HG03521 (cell line): ENCODE measurements at regions not wholly inside any gene's neighbourhood (a gene's known extent, or its start where the extent isn't known, plus 50 kb on each side); places are given as distances from the start of the nearest gene placed in this dataset.
"Not testable (repeated sequence)": the region's sequence is repeated elsewhere in the genome, so short reads cannot be mapped to it uniquely, and the experiment has no call there.

Source experiments
- ATAC-seq: cut with Tn5 transposase; IDR thresholded peaks from one replicate; pipeline ENCODE4 v1.9.1; 2021; ENCODE audit warnings: mild to moderate bottlenecking, moderate library complexity; ENCODE audit not compliant: unreplicated experiment

- ATAC-seq: no peak
Observed at GRCh38 chr2:90209009-90209408, 1517.5 kb downstream of the RPIA start.

GRCh38 chr2:90209806-90210205, 1518.3 kb downstream of the RPIA start:
- ATAC-seq: no peak

GRCh38 chr2:90215880-90216279, 1524.4 kb downstream of the RPIA start:
- ATAC-seq: not testable (repeated sequence)

DNA sequence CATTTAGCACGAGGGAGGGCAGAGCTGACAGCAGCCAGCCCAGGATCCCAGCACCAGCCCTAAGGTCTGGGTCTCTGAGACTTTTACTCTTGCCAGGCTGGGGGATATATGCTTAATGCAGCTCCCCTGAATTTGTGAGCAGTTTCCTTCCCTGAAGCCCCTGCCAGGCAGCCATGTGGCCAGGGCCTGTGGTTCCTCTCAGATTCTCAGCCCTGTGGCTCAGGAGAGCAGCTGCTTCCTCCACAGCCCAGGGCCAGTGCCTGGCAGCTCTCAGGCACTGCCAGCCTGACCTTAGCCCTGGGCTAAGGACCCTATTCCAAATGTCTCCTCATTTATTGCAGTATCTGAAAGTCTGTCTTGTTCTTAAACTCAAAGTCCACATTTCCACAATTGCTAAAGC, 1525.3 kb downstream of the RPIA start:
- ATAC-seq: not testable (repeated sequence)

GRCh38 chr2:90218534-90218933, 1527.1 kb downstream of the RPIA start:
- ATAC-seq: not testable (repeated sequence)

- not testable (repeated sequence) for ATAC-seq
Observed at GRCh38 chr2:90220623-90221299, 1529.3 kb downstream of the RPIA start.

- no peak for ATAC-seq
Observed at GRCh38 chr2:90221300-90221651, 1529.8 kb downstream of the RPIA start.

DNA sequence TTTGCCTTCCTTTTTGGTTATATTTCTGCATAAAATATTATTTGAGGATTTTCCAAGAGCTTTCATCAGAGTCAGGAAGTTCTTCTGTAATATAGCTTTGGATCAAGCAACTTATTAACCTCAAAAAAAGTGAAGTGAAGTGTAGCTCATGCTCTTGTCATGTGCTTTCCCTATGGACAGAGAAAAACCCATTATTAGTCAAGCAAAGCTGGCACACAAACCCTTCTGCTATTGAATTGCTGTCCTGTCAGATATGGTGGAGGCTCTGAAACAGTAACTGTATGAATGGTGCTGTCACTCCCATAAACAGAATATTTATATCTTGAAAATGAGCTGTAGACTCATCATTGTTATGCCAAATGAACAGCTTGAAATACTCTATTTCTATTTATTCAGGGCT, 1533.3 kb downstream of the RPIA start:
- ATAC-seq: not testable (repeated sequence)

DNA sequence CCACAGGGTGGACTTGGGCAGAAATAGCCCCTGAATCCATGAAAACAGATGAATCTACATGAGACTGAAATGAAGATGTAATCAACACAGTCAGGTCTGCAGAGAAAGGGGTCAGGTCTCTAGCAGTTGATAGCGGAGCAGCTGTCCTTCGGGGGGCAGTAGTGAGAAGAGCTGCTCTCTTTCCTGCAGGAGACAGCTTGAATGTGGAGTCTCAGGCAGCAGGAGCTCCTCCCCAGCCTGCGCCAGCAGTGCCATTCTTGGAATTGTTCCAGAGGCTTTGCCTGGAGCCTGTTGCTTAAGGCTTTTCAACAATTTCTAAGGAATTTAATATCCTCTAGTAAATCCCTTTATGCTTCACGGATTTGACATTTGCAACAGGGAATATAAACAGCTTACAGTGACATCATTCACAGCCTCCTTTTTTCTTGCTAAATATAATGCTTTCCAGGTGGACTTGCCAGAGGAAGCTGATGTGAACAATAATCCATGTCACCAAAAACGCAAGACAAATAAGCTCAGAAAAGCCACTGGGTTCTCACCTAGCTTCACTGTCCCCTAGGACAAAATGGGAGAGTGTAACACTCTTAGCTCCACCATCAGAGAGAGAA, 1535.1 kb downstream of the RPIA start:
- not testable (repeated sequence) for ATAC-seq

DNA sequence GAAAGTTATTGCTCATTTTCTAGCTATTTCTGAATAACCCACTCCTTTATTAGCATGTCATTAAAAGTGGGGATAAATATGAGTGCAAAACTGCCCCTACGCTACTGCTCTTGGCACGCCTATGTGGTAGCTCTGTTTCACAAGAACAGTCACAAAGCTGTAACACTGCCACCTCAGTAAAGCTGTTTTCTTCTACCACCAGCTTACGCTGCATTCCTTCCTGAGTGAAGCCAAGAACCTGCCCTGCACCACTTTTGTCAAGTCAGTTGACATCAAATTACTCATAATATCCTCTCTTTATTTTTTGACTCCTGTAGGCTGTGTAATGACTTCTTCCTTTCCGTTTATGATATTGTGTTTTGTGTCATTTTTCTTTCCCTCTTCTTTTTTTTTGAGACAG, 1539.7 kb downstream of the RPIA start:
- not testable (repeated sequence) for ATAC-seq

DNA sequence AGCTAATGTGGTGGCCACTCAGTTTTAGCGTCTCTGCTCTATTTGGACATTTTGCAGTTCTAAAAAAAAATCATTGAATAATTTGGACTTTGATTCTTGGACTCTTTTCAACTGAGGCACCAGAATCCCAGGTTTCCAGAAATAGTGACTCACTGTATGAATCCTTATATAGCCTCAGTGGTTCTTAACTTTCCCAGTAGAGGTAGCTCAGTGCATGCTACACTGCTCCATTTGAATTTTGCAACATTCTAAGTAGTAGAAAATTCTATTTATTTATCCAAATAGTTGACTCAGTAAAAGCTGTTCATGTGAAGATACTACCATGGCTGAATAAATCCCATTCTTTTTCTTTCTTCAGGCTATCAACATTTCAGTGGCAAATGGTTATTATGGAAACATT, 1544.0 kb downstream of the RPIA start:
- ATAC-seq: not testable (repeated sequence)

DNA sequence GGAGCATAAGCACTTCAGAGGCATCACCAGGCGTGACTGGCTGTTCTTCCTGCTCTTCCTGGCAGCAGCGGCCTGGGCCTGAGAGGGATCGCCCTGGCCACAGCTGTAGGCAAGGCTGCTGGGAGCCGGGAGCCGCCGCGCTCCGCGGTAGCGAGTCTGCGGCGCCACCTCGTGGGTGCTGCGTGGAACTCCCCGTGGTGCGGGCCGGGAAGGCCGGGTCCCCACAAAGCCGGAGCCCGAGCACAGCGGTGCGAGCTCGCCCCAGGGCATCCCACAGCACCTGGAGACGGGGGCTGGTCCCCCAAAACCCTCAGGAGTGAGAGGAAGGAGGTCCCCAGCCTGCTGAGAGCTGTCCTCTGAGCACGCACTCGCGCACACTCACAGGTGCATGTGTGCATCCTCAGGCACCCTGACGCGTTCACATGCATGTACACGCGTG, 1546.5 kb downstream of the RPIA start:
- not testable (repeated sequence) for ATAC-seq

GRCh38 chr2:90238505-90239230, 1547.2 kb downstream of the RPIA start:
- not testable (repeated sequence) for ATAC-seq

DNA sequence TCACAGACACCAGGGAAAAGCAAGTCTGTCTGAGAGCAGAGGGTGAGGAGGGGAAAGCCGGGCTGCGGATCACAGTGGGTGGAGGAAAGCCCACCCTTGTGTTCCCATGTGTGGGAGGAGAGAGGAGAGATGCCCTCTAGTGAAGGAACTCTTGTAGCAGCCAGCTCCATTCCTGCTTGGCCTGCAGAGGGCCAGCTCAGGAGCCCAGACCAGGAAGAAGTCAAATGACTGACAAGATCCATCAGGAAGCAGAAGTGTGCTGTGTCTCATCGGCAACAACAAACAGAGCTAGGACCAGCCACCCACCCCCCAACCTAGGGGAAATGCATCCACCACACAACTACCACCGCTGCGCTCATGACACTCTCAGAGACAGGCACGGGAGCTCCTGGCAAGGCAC, 1548.3 kb downstream of the RPIA start:
- ATAC-seq: not testable (repeated sequence)

- ATAC-seq: not testable (repeated sequence)
Observed at GRCh38 chr2:90244902-90245765, 1553.7 kb downstream of the RPIA start.

GRCh38 chr2:90248400-90248799, 1556.9 kb downstream of the RPIA start:
- not testable (repeated sequence) for ATAC-seq

- not testable (repeated sequence) for ATAC-seq
Observed at GRCh38 chr2:90250350-90250749, 1558.9 kb downstream of the RPIA start.

DNA sequence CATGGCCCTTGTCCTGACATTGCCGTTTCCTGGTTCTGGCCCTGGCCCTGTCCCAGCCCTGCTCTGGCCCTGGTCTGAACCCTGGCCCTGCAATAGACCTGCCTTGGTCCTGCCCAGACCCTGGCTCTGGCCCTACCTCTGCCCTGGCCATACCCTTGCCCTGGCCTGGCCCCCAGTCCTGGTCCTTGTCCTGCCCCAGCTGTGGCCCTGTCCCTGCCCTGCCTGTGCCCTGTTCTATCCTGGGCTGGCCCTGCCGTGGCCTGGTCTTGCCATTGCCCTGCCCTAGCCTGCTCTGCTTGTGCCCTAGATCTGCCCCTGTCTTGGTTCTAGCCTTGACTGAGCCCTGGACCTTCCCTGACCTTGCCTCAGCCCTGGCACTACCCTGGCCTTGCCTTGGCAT, 1560.1 kb downstream of the RPIA start:
- not testable (repeated sequence) for ATAC-seq

GRCh38 chr2:90253306-90253705, 1561.8 kb downstream of the RPIA start:
- not testable (repeated sequence) for ATAC-seq

GRCh38 chr2:90266888-90267287, 1575.4 kb downstream of the RPIA start:
- ATAC-seq: not testable (repeated sequence)

DNA sequence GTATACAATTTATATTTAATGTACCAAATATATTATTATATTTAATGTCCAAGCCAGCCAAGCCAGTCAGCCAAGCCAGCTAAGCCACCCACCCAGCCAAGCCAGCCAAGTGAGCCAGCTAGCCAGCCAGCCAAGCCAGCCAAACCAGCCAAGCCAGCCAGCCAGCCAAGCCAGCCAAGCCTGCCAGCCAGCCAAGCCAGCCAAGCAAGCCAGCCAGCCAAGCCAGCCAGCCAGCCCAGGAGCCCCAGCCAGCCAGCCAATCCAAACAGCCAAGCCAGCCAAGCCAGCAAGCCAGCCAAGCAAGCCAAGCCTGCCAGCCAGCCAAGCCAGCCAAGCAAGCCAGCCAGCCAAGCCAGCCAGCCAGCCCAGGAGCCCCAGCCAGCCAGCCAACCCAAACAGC, 1596.3 kb downstream of the RPIA start:
- ATAC-seq: not testable (repeated sequence)
